Subcutaneous abdominal adipose tissue (tissue), 5 donors: ENCODE measurements at regions not wholly inside any gene's neighbourhood (a gene's known extent, or its start where the extent isn't known, plus 50 kb on each side); places are given as distances from the start of the nearest gene placed in this dataset.

ENCODE experiments used
- H3K27ac ChIP-seq: one replicate; pipeline ENCODE4 v1.7.0; 2013; ENCODE audit warnings: low read depth, mild to moderate bottlenecking, inconsistent platforms, low read length, moderate library complexity
- H3K27me3 ChIP-seq, 5 donors: one replicate each; pipeline ENCODE4 v1.7.0; 2013; ENCODE audit warnings: low read length in 5 of 5, inconsistent platforms in 1 of 5; ENCODE audit not compliant: control insufficient read depth in 5 of 5, insufficient read depth in 4 of 5
- H3K36me3 ChIP-seq, 5 donors: one replicate each; pipeline ENCODE4 v1.7.0; 2013; ENCODE audit warnings: low read length in 5 of 5; ENCODE audit not compliant: control insufficient read depth in 5 of 5, insufficient read depth in 5 of 5
- H3K4me1 ChIP-seq, 5 donors: one replicate each; pipeline ENCODE4 v1.7.0; 2013; ENCODE audit warnings: low read length in 5 of 5, mild to moderate bottlenecking in 3 of 5, moderate library complexity in 1 of 5; ENCODE audit not compliant: control insufficient read depth in 5 of 5, insufficient read depth in 5 of 5
- H3K4me3 ChIP-seq, 5 donors: one replicate each; pipeline ENCODE4 v1.7.0; 2013; ENCODE audit warnings: low read length in 5 of 5, low read depth in 1 of 5
- H3K9ac ChIP-seq, 5 donors: one replicate each; pipeline ENCODE4 v1.7.0; 2013; ENCODE audit warnings: low read length in 5 of 5, mild to moderate bottlenecking in 4 of 5, moderate library complexity in 3 of 5
- H3K9me3 ChIP-seq, 5 donors: one replicate each; pipeline ENCODE4 v1.7.0; 2013; ENCODE audit warnings: low read length in 5 of 5; ENCODE audit not compliant: control insufficient read depth in 5 of 5
- donor health status: healthy.
- donor health status: healthy.
- donor health status: healthy.
- donor health status: healthy.
- donor health status: healthy.

- H3K4me1 ChIP-seq = peaks cover 2 to 15% (median 10%) of the 10 kb centered on the region in 5 donors
- no peak overlapping the region for H3K27ac ChIP-seq
- no peak overlapping the region for H3K9ac ChIP-seq
- no peaks in the 10 kb centered on the region for H3K36me3 ChIP-seq
- no peaks in the 10 kb centered on the region for H3K27me3 ChIP-seq
- no peak overlapping the region for H3K4me3 ChIP-seq
- H3K9me3 ChIP-seq = no peaks in the 10 kb centered on the region
Measured at GRCh38 chr2:236892721-236893120, 193.0 kb upstream of the COPS8 start.

GRCh38 chr2:236894791-236895190, 190.9 kb upstream of the COPS8 start:
- H3K27ac ChIP-seq = no peak overlapping the region
- H3K27me3 ChIP-seq = no peaks in the 10 kb centered on the region

GRCh38 chr2:236895497-236895896, 190.2 kb upstream of the COPS8 start:
- no peak overlapping the region for H3K27ac ChIP-seq
- no peak overlapping the region for H3K9ac ChIP-seq
- H3K27me3 ChIP-seq = no peaks in the 10 kb centered on the region
- no peaks in the 10 kb centered on the region for H3K9me3 ChIP-seq
- H3K4me1 ChIP-seq = peaks cover 0 to under 1% (median 0%) of the 10 kb centered on the region in 5 donors
- H3K36me3 ChIP-seq = no peaks in the 10 kb centered on the region
- no peak overlapping the region for H3K4me3 ChIP-seq

More at GRCh38 chr2:236894791-236895190, 190.9 kb upstream of the COPS8 start:
- Histone ChIP-seq H3K9ac (no peak overlapping the region), H3K9me3 (no peaks in the 10 kb centered on the region), H3K4me1 (peaks cover 0 to 2% (median 0%) of the 10 kb centered on the region in 5 donors), H3K36me3 (no peaks in the 10 kb centered on the region), H3K4me3 (no peak overlapping the region)

- no peak overlapping the region for H3K4me3 ChIP-seq
Measured at GRCh38 chr2:236896688-236897087, 189.0 kb upstream of the COPS8 start.

GRCh38 chr2:236899146-236899545, 186.5 kb upstream of the COPS8 start:
- H3K4me3 ChIP-seq = no peak overlapping the region

More at GRCh38 chr2:236896688-236897087, 189.0 kb upstream of the COPS8 start:
- no peaks in the 10 kb centered on the region for H3K27me3 ChIP-seq
- no peak overlapping the region for H3K27ac ChIP-seq
- no peaks in the 10 kb centered on the region for H3K36me3 ChIP-seq
- no peaks in the 10 kb centered on the region for H3K4me1 ChIP-seq
- H3K9ac ChIP-seq = no peak overlapping the region
- no peaks in the 10 kb centered on the region for H3K9me3 ChIP-seq

GRCh38 chr2:236899950-236900640, 185.6 kb upstream of the COPS8 start:
- Histone ChIP-seq H3K27ac (no peak overlapping the region), H3K36me3 (no peaks in the 10 kb centered on the region), H3K27me3 (peaks cover 0 to 2% (median 0%) of the 10 kb centered on the region in 5 donors), H3K4me3 (no peak overlapping the region), H3K9ac (no peak overlapping the region), H3K9me3 (no peaks in the 10 kb centered on the region), H3K4me1 (no peaks in the 10 kb centered on the region)

More at GRCh38 chr2:236899146-236899545, 186.5 kb upstream of the COPS8 start:
- H3K9ac ChIP-seq = no peak overlapping the region
- no peaks in the 10 kb centered on the region for H3K4me1 ChIP-seq
- H3K27ac ChIP-seq = no peak overlapping the region
- peaks cover 0 to 2% (median 0%) of the 10 kb centered on the region in 5 donors for H3K27me3 ChIP-seq
- H3K36me3 ChIP-seq = no peaks in the 10 kb centered on the region
- H3K9me3 ChIP-seq = no peaks in the 10 kb centered on the region

GRCh38 chr2:236901956-236902355, 183.7 kb upstream of the COPS8 start:
- Histone ChIP-seq H3K9ac (no peak overlapping the region), H3K36me3 (no peaks in the 10 kb centered on the region), H3K4me1 (no peaks in the 10 kb centered on the region), H3K27me3 (peaks cover 0 to 2% (median 0%) of the 10 kb centered on the region in 5 donors), H3K4me3 (no peak overlapping the region), H3K9me3 (no peaks in the 10 kb centered on the region), H3K27ac (no peak overlapping the region)

GRCh38 chr2:236903978-236904377, 181.7 kb upstream of the COPS8 start:
- H3K27ac ChIP-seq = no peak overlapping the region
- H3K4me1 ChIP-seq = no peaks in the 10 kb centered on the region
- no peaks in the 10 kb centered on the region for H3K36me3 ChIP-seq
- no peak overlapping the region for H3K4me3 ChIP-seq
- H3K9ac ChIP-seq = no peak overlapping the region
- no peaks in the 10 kb centered on the region for H3K9me3 ChIP-seq
- peaks cover 0 to 7% (median 2%) of the 10 kb centered on the region in 5 donors for H3K27me3 ChIP-seq

GRCh38 chr2:236904389-236905263, 181.1 kb upstream of the COPS8 start:
- Histone ChIP-seq H3K9ac (no peak overlapping the region), H3K27me3 (peaks cover 0 to 8% (median 2%) of the 10 kb centered on the region in 5 donors), H3K4me1 (no peaks in the 10 kb centered on the region), H3K4me3 (no peak overlapping the region), H3K36me3 (no peaks in the 10 kb centered on the region), H3K27ac (no peak overlapping the region), H3K9me3 (no peaks in the 10 kb centered on the region)

GRCh38 chr2:236905976-236906375, 179.7 kb upstream of the COPS8 start:
- H3K9me3 ChIP-seq = no peaks in the 10 kb centered on the region

More at GRCh38 chr2:236905976-236906375, 179.7 kb upstream of the COPS8 start:
- H3K4me1 ChIP-seq = no peaks in the 10 kb centered on the region
- no peak overlapping the region for H3K4me3 ChIP-seq
- no peaks in the 10 kb centered on the region for H3K36me3 ChIP-seq
- no peak overlapping the region for H3K9ac ChIP-seq
- no peak overlapping the region for H3K27ac ChIP-seq
- H3K27me3 ChIP-seq = peaks cover 0 to 8% (median 2%) of the 10 kb centered on the region in 5 donors
